ENCODE measurements at regions not wholly inside any gene's neighbourhood (a gene's known extent, or its start where the extent isn't known, plus 50 kb on each side); places are given as distances from the start of the nearest gene placed in this dataset.

- no peak for TF ChIP-seq CTCF (conservative IDR thresholded peaks at IDR 0.05; ENCODE audit: low read depth in 2 of 2)
- no peak for TF ChIP-seq POLR2AphosphoS5 (IDR thresholded peaks at IDR 0.05; ENCODE audit: low read depth)
- TF ChIP-seq EZH2 (IDR thresholded peaks at IDR 0.05; ENCODE audit: low read depth, unreplicated experiment): no peak
- TF ChIP-seq REST (IDR thresholded peaks at IDR 0.05; ENCODE audit: unreplicated experiment): no peak
- TF ChIP-seq CREB1 (CRISPR knock-in tag; IDR thresholded peaks at IDR 0.05; ENCODE audit: low read depth): no peak
- no peak for TF ChIP-seq NANOG (IDR thresholded peaks at IDR 0.05; ENCODE audit: borderline replicate concordance)
- TF ChIP-seq STAT1 (IDR thresholded peaks at IDR 0.05; ENCODE audit: unreplicated experiment): no peak
- no peak for TF ChIP-seq ETS1 (IDR thresholded peaks at IDR 0.05)
- TF ChIP-seq EZH2phosphoT487 (IDR thresholded peaks at IDR 0.05; ENCODE audit: unreplicated experiment): no peak
- no peak for TF ChIP-seq ZNF114 (CRISPR knock-in tag; IDR thresholded peaks at IDR 0.05)
Measured at GRCh38 chr2:204280262-204280668, 265.0 kb upstream of the PARD3B start.

Measured in GM23338 (cell line).